ENCODE measurements at regions not wholly inside any gene's neighbourhood (a gene's known extent, or its start where the extent isn't known, plus 50 kb on each side); places are given as distances from the start of the nearest gene placed in this dataset.

DNA sequence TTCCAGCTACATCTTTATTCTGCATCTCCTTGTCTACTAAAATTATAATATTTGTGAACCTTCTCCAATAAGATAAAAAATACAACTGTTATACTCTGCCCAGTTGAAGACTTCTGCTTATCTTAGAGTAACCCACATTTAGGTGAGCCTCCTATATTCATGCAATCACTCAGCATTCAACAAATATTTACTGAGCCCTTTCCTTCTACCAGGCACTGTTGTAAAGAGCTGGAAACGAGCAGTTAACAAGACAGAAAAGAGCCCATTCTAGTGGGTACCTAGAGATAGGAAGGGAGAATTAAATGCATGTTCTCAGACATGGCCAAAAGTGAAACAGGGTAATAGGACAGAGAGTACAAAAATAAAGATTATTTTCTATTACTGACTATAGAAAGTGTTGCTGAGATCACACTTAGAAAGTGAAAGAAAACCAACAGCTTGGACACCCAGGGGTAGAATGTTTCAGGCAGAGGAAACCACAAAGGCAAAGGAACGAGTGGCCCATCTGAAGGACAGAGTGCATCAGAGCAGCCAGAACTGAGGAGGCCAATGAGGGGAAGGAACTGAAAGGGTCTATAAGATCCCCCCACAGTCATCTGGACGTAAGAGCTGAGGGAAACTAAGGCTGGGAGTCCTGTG, 50.8 kb upstream of the SMLR1 start:
- TF ChIP-seq, protein P1, sequence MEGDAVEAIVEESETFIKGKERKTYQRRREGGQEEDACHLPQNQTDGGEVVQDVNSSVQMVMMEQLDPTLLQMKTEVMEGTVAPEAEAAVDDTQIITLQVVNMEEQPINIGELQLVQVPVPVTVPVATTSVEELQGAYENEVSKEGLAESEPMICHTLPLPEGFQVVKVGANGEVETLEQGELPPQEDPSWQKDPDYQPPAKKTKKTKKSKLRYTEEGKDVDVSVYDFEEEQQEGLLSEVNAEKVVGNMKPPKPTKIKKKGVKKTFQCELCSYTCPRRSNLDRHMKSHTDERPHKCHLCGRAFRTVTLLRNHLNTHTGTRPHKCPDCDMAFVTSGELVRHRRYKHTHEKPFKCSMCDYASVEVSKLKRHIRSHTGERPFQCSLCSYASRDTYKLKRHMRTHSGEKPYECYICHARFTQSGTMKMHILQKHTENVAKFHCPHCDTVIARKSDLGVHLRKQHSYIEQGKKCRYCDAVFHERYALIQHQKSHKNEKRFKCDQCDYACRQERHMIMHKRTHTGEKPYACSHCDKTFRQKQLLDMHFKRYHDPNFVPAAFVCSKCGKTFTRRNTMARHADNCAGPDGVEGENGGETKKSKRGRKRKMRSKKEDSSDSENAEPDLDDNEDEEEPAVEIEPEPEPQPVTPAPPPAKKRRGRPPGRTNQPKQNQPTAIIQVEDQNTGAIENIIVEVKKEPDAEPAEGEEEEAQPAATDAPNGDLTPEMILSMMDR (IDR thresholded peaks at IDR 0.05) = no peak
- TF ChIP-seq POLR2A (IDR thresholded peaks at IDR 0.05) = no peak
